ENCODE measurements at regions not wholly inside any gene's neighbourhood (a gene's known extent, or its start where the extent isn't known, plus 50 kb on each side); places are given as distances from the start of the nearest gene placed in this dataset.
A peak's percentile ranks its signal among the peaks of the same experiment; 100 is the strongest.

GRCh38 chr6:95128439-95128838, 448.9 kb upstream of the MANEA start (continued):
- TF ChIP-seq ZNF396 (CRISPR knock-in tag; IDR thresholded peaks at IDR 0.05; ENCODE audit: borderline replicate concordance) (no peak), TP53 (CRISPR knock-in tag; IDR thresholded peaks at IDR 0.05) (no peak), SMAD4 (CRISPR knock-in tag; IDR thresholded peaks at IDR 0.05) (no peak), JUN (CRISPR knock-in tag; IDR thresholded peaks at IDR 0.05) (no peak)

GRCh38 chr6:95128947-95129346, 448.4 kb upstream of the MANEA start:
- DNase-seq (ENCODE audit: low spot score) (no peak), ATAC-seq (no peak)
- Mint-ChIP-seq H3K4me1 (no peaks in the 10 kb centered on the region), H3K9me3 (no peaks in the 10 kb centered on the region), H3K36me3 (no peaks in the 10 kb centered on the region), H3K4me3 (no peak overlapping the region), H3K27ac (no peak overlapping the region), H3K27me3 (ENCODE audit: low read depth) (no peaks in the 10 kb centered on the region)
- ChIA-PET POLR2A (no interaction called here), CTCF (no interaction called here)
- TF ChIP-seq ZNF121 (CRISPR knock-in tag; IDR thresholded peaks at IDR 0.05) (no peak), TEAD4 (CRISPR knock-in tag; IDR thresholded peaks at IDR 0.05) (no peak), CREM (CRISPR knock-in tag; IDR thresholded peaks at IDR 0.05) (no peak), NR1H2 (CRISPR knock-in tag; IDR thresholded peaks at IDR 0.05) (no peak), ZSCAN18 (CRISPR knock-in tag; IDR thresholded peaks at IDR 0.05) (no peak), ZBTB43 (CRISPR knock-in tag; IDR thresholded peaks at IDR 0.05) (no peak), MXD4 (CRISPR knock-in tag; IDR thresholded peaks at IDR 0.05; ENCODE audit: borderline replicate concordance) (no peak)
- TF ChIP-seq, protein P1, sequence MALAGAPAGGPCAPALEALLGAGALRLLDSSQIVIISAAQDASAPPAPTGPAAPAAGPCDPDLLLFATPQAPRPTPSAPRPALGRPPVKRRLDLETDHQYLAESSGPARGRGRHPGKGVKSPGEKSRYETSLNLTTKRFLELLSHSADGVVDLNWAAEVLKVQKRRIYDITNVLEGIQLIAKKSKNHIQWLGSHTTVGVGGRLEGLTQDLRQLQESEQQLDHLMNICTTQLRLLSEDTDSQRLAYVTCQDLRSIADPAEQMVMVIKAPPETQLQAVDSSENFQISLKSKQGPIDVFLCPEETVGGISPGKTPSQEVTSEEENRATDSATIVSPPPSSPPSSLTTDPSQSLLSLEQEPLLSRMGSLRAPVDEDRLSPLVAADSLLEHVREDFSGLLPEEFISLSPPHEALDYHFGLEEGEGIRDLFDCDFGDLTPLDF (CRISPR knock-in tag; IDR thresholded peaks at IDR 0.05), result no peak

- POLR2A ChIA-PET, result no interaction called here
- Mint-ChIP-seq H3K4me3 (no peak overlapping the region), H3K9me3 (no peaks in the 10 kb centered on the region), H3K4me1 (no peaks in the 10 kb centered on the region), H3K27ac (no peak overlapping the region), H3K27me3 (ENCODE audit: low read depth) (no peaks in the 10 kb centered on the region), H3K36me3 (no peaks in the 10 kb centered on the region)
- DNase-seq (ENCODE audit: low spot score) (no peak), ATAC-seq (peak; percentile 53)
- CTCF ChIA-PET, result no interaction called here
- no peak for TF ChIP-seq ZNF416 (CRISPR knock-in tag; IDR thresholded peaks at IDR 0.05)
- no peak for TF ChIP-seq ESRRA (CRISPR knock-in tag; IDR thresholded peaks at IDR 0.05; ENCODE audit: borderline replicate concordance)
- TF ChIP-seq, protein P2, sequence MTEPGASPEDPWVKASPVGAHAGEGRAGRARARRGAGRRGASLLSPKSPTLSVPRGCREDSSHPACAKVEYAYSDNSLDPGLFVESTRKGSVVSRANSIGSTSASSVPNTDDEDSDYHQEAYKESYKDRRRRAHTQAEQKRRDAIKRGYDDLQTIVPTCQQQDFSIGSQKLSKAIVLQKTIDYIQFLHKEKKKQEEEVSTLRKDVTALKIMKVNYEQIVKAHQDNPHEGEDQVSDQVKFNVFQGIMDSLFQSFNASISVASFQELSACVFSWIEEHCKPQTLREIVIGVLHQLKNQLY (CRISPR knock-in tag; IDR thresholded peaks at IDR 0.05), result no peak
- TF ChIP-seq, protein P3, sequence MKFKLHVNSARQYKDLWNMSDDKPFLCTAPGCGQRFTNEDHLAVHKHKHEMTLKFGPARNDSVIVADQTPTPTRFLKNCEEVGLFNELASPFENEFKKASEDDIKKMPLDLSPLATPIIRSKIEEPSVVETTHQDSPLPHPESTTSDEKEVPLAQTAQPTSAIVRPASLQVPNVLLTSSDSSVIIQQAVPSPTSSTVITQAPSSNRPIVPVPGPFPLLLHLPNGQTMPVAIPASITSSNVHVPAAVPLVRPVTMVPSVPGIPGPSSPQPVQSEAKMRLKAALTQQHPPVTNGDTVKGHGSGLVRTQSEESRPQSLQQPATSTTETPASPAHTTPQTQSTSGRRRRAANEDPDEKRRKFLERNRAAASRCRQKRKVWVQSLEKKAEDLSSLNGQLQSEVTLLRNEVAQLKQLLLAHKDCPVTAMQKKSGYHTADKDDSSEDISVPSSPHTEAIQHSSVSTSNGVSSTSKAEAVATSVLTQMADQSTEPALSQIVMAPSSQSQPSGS (CRISPR knock-in tag; IDR thresholded peaks at IDR 0.05; ENCODE audit: borderline replicate concordance, low read depth), result no peak
- TF ChIP-seq, protein P4, sequence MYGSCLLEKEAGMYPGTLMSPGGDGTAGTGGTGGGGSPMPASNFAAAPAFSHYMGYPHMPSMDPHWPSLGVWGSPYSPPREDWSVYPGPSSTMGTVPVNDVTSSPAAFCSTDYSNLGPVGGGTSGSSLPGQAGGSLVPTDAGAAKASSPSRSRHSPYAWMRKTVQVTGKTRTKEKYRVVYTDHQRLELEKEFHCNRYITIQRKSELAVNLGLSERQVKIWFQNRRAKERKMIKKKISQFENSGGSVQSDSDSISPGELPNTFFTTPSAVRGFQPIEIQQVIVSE (CRISPR knock-in tag; IDR thresholded peaks at IDR 0.05; ENCODE audit: borderline replicate concordance), result no peak
- TF ChIP-seq ZNF138 (CRISPR knock-in tag; conservative IDR thresholded peaks at IDR 0.05), result no peak
- no peak for TF ChIP-seq ATF6 (CRISPR knock-in tag; IDR thresholded peaks at IDR 0.05)
- TF ChIP-seq MXD4 (CRISPR knock-in tag; IDR thresholded peaks at IDR 0.05; ENCODE audit: borderline replicate concordance), result no peak
- TF ChIP-seq HMGXB4 (CRISPR knock-in tag; IDR thresholded peaks at IDR 0.05), result no peak
- TF ChIP-seq FOXP1 (CRISPR knock-in tag; IDR thresholded peaks at IDR 0.05; ENCODE audit: borderline replicate concordance), result no peak
- TF ChIP-seq PREB (CRISPR knock-in tag; IDR thresholded peaks at IDR 0.05; ENCODE audit: borderline replicate concordance), result no peak
These were observed 443.8 kb upstream of the MANEA start for GRCh38 chr6:95133578-95133977.

All from WTC11 (cell line).